Fibroblast of pulmonary artery (primary cell): ENCODE measurements at regions not wholly inside any gene's neighbourhood (a gene's known extent, or its start where the extent isn't known, plus 50 kb on each side); places are given as distances from the start of the nearest gene placed in this dataset.
"Not testable (repeated sequence)": the region's sequence is repeated elsewhere in the genome, so short reads cannot be mapped to it uniquely, and the experiment has no call there.

ENCODE experiments used
- DNase-seq: peaks from one replicate; pipeline ENCODE4 v3.0.0-alpha.2; 2010; ENCODE audit warnings: low read depth
- H3K4me3 ChIP-seq: replicated peaks from 2 replicates; pipeline ENCODE4 v1.5.1; 2011; ENCODE audit warnings: low read depth, mild to moderate bottlenecking, control low read depth, low read length, moderate library complexity
- TF ChIP-seq, protein P1 (sequence below): IDR thresholded peaks from 2 replicates; pipeline ENCODE4 v1.5.1; 2011; ENCODE audit warnings: mild to moderate bottlenecking, control low read depth, low read length, inconsistent platforms; ENCODE audit errors: missing control alignments

DNA sequence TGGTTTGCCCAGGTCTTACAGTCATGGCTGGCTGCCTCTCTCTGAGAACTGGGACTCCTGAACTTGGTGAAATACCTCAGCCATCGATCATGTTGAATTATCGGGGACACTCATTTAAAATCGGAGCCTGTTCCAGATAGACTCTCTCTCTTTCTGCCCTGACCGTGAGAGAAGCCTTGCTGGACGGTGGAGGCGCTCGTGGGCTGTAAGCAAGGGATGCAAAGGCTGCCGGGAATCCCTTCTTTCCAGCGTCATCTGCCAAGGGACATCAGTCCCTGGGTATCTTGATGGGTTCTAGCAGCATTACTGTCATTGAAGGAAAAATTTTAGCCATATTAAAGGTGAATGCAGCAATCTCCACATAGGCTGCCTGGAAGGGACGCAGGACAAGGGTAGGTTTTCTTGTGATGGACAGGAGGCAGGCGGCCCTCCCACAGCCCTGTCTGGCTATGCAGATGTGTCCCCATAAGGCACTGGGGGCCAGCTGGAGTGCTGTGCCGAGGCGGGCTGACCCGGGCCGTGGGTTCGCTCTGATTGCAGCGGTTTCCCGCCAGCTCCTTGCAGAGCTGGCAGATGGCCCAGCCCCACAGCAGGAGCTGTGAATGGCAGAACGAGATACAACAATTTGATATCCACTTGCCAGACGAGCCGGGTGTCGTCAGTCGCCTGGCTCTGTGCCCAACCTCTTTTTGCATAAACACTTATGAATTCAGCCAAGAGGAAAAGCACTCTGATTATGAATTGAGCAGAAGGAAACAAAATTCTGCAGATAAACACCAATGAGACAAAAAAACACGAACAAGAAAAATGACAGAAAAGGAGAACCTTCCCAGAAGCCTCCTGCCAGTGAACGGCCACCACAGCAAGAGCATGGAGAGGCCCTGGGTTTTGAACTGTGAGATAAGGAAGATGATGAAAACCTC lies 151.9 kb upstream of the ALDH3B2 start:
- not testable (repeated sequence) for H3K4me3 ChIP-seq
- DNase-seq, result peak; percentile 20
- TF ChIP-seq, protein P1, sequence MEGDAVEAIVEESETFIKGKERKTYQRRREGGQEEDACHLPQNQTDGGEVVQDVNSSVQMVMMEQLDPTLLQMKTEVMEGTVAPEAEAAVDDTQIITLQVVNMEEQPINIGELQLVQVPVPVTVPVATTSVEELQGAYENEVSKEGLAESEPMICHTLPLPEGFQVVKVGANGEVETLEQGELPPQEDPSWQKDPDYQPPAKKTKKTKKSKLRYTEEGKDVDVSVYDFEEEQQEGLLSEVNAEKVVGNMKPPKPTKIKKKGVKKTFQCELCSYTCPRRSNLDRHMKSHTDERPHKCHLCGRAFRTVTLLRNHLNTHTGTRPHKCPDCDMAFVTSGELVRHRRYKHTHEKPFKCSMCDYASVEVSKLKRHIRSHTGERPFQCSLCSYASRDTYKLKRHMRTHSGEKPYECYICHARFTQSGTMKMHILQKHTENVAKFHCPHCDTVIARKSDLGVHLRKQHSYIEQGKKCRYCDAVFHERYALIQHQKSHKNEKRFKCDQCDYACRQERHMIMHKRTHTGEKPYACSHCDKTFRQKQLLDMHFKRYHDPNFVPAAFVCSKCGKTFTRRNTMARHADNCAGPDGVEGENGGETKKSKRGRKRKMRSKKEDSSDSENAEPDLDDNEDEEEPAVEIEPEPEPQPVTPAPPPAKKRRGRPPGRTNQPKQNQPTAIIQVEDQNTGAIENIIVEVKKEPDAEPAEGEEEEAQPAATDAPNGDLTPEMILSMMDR, result peak; percentile 25

DNA sequence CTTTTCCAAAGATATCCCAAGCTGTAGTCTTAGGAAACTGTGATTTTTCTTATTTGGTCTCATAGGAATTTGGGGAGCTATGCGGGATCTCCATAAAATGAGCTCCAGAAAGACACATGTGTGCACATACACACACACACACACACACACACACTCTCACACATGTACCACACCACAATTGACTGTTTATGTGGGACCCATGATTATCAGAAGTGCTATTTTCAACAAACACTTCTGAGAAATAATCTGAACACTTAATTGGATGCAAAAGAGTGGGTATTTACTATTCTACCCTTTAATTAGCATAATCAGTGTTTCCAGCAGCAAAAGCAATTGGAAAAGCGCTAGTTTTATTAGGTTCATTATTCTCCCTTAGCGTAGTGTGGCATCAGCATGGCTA lies 150.4 kb upstream of the ALDH3B2 start:
- H3K4me3 ChIP-seq, DNase-seq: not testable (repeated sequence)

DNA sequence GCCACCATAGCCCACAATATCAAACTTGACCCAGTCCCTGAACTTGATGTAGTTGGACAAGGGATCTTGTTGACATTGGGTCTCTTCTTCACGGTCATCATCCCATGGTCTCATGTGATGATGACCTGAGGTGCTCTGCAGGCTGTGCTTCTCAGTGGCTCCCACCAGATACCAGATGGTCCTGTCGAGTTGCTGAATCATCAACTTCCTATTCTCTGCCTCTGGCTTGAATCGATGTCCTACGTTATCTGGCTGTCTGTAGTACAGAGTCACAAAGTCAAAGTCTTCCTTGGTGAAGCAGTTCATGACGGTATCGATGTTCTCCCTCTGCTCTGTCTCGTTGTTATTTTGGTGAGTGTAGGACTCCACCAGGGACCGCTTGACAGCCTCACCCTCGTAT lies 145.7 kb upstream of the ALDH3B2 start:
- no peak overlapping the region for H3K4me3 ChIP-seq
- DNase-seq, result no peak
- TF ChIP-seq, protein P1, result no peak

DNA sequence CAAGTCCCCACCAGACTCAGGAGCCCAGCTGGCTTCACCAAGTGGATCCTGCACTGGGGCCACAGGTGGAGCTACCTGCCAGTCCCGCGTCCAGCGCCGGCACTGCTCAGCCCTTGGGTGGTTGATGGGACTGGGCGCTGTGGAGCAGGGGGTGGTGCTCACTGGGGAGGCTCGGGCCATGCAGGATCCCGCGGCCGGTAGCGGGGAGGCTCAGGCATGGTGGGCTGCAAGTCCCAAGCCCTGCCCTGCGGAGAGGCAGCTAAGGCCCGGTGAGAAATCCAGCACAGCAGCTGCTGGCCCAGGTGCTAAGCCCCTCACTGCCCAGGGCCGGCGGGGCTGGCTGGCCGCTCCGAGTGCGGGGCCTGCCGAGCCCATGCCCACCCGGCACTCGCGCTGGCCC lies 143.1 kb upstream of the ALDH3B2 start:
- H3K4me3 ChIP-seq, DNase-seq: not testable (repeated sequence)

DNA sequence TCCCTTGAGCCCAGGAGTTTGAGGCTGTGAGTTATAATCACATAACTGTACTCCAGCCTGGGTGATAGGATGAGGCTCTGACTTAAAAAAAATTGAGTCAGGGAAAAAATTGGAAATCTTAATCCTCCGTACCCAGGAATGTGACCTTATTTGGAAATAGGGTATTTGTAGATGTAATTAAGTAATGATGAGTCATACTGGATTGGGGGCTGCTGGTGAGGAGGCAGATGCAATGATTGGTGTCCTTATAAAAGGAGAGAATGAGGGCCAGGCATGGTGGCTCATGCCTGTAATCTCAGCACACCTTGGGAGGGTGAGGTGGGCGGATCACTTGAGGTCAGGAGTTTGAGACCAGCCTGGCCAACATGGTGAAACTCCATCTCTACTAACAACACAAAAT lies 134.9 kb upstream of the ALDH3B2 start:
- DNase-seq, H3K4me3 ChIP-seq: not testable (repeated sequence)

DNA sequence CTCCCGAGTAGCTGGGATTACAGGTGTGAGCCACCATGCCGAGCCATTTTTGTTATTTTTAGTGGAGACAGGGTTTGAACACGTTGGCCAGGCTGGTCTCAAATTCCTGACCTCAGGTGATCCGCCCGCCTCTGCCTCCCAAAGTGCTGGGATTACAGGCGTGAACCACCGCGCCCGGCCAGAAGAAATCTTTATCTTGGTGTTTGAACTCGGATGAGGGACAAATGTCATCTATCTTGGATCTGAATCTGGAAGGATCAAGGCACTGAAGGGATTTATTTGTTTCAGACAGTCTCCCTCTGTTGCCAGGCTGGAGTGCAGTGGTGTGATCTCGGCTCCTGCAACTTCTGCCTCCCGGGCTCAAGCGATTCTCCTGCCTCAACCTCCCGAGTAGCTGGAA lies 133.5 kb upstream of the ALDH3B2 start:
- not testable (repeated sequence) for H3K4me3 ChIP-seq, DNase-seq

DNA sequence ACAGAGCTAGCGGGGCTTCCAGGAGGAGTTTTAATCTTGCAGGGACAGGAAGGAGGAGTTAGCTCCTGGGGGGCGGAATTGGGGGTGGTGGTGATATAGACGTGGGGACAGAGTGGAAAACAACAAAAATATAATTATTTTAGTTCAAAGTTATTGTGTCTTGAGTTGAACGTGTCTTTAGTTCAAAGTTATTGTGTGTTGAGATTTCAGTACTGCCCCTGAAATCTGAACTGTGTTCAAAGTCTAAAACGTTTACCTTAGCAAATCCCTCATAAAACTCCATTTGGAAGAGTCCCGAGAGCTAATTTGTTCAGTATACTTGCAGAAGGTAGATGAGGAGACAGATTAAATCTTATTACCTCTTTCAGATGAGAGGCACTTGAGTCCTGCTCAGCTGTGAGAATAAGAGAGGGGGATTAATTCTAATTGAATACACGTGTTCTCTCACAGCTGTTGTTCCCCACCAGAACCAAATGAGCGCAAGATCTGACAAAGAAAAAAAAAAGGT lies 132.4 kb upstream of the ALDH3B2 start:
- H3K4me3 ChIP-seq, DNase-seq: not testable (repeated sequence)

DNA sequence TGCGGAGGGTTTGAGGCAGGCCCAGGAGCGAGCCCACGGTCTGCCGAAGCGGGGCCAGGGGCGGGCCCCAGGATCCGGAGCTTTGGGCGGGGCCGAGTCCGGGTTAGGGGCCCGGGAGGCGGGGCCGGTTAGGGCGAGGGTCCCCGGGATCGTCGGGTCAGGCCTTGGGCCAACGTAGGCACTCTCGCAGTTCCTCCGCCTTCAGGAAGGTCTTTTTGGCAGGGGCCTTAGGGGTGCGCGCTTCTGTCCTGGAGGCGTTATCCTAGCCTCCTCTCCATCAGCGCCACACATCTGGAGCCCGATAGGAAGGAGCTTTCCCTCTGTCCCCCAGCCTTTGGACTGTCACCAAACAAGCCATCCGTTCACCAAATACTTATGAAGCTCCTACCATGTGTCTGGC lies 131.8 kb upstream of the ALDH3B2 start:
- H3K4me3 ChIP-seq, result peak overlapping the region; percentile 59
- not testable (repeated sequence) for DNase-seq

DNA sequence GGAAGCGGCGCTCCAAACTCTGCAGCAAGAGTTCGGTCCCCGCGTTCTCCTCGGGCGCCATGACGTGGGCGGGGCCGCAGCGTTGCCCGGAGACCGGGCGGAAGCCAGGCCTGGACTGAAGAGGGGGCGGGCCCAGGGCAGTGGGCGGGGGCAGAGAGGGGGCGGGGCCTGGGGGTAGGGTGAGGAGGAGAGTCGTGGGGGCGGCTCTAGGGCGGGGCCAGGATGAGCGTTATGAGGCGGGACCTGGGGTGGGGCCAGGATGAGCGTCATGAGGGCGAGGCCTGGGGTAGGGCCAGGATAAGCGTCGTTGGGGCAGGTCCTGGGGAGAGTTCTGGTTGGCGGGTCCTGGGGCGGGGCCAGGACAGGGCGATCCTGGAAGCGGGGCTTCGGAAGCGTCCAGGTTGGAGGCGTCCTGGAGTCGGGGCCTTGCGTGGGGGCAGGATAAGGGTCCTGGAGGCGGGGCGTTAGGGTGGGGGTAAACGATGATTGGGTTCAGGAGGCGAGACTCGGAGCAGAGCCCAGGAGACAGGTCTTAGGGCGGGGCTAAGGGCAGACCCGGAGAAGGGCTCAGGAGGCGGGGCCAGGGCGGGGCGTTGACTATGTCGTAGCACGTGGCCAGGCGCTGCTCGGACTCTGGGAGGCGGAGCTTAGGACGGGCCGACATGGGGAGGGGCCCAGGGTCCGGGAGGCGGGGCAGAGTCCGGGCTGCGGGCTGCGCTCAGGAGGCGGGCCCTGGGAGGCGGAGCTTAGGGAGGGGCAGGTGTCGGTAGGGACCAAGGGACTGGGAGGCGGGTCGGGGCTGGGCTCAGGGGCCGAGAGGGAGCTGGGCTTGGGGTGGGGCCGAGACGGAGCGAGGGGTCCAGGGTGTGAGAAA lies 131.1 kb upstream of the ALDH3B2 start:
- H3K4me3 ChIP-seq, result peak overlapping the region; percentile 70
- peak; percentile 98 for DNase-seq

DNA sequence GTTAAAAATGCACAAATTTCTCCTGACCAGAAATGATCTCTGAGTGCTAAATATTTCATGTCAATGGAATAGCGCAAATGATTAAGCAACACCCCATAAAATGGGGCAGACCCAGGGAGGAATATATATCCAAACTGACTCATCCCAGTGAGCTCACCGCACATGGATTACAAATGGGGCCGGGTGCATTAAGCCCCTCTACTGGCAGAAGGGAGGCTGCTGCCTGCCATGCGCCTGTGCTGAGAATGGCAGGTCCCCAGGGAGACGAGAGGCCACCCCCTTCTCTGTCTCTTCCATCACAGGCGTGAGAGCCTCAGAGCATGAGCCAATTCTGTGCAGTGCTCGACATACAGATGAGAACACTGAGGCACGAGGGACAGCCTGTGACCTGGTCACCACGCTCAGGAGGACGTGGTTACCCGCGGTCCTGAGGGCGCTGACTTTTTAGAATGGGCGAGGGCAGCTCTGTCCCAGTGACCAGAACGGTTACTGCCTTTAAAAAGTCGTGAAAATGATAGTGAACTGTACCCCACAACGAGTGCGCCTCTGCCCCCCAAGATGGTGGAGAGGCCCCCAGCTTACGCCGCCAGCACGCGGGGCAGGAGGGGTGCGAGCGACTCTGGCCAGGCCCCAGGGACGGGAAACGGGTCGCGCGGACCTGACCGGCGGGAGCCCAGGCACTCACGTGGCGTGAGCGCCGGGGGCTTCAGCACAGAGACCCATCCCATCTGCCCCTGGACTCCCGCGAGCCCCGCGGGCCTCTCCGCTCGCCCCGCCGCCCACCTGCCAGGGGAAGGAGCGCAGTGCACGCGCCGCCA lies 130.2 kb upstream of the ALDH3B2 start:
- peak; percentile 45 for DNase-seq

DNA sequence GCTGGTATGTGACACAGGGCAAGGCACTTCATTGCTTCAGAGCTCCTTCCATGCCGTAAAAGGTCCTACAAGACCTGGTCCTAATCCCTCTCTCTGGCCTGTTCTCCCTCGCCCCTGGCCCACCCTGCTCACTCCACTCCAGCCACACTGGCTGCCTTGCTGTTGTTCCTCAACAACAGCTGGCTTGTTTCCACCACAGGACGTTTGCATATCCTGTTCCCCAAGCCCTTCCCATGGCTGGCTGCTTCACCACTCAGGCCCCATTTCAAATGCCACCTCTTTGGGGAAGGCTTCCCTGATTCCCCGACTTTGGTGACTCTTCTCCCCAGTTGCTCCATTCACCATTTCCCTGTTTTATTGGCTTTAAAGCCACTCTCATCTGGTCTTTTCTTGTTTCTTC lies 129.1 kb upstream of the ALDH3B2 start:
- not testable (repeated sequence) for DNase-seq, H3K4me3 ChIP-seq

More for the DNA sequence above, 130.2 kb upstream of the ALDH3B2 start:
- peak overlapping the region; percentile 70 for H3K4me3 ChIP-seq

DNA sequence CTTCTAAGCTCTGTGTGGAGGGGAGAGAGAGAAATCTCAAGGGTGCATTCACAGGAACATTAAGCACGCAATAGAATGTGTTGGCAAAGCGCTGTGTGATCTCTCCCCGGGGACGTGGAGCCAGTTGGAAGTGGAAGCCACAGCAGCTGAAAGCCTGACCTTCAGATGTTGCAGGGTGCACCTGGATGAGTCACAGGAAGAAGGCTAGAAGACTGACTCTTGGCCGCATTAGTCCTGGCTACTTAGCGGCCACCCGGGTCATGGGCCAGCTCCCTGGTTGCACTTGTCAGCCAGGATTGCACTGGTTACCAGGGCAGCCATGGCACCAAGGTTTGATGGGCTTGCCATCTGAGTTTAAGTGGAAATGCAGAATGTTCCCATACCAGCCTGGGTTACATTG lies 128.6 kb upstream of the ALDH3B2 start:
- not testable (repeated sequence) for H3K4me3 ChIP-seq, DNase-seq

DNA sequence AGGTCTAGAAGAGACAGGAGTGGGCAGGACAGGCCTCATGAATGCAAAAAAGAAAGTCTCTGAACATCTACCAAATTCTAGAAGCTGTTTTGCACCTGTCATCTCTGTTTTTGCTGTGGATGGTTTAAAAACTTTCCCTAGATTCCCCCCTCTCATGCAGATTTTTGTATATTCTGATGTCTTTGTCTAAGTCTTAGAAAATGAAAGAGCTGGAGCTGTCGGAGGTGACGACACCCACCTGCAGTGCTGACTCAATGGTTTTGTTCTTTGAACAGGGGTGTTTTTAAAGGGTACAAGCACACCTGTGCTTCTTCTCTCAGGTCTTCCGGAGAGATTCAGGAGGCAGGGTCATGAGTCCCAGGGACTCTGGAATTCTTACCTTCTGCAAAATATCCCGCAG lies 128.2 kb upstream of the ALDH3B2 start:
- DNase-seq, result not testable (repeated sequence)

DNA sequence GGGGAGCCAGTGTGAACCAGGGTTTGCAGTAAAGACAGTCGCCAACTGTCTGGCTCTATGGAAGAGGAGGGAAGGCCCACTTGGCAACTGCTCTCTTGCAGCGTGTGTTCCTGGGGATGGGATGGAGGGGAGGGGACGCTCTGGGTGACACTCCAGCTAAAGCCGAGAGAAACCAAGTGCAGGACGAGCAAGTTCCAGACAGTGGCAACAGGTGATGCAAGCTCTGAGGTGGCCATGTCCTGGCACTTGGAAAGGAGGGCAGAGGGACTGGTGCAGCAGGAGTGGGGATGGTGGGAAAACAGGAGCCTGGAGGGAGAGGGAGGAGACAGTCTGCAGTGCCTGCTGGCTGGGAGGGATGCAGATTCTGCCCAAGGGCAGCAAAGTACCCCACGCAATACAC lies 127.0 kb upstream of the ALDH3B2 start:
- not testable (repeated sequence) for DNase-seq, H3K4me3 ChIP-seq

More for the DNA sequence above, 128.2 kb upstream of the ALDH3B2 start:
- H3K4me3 ChIP-seq, result not testable (repeated sequence)

DNA sequence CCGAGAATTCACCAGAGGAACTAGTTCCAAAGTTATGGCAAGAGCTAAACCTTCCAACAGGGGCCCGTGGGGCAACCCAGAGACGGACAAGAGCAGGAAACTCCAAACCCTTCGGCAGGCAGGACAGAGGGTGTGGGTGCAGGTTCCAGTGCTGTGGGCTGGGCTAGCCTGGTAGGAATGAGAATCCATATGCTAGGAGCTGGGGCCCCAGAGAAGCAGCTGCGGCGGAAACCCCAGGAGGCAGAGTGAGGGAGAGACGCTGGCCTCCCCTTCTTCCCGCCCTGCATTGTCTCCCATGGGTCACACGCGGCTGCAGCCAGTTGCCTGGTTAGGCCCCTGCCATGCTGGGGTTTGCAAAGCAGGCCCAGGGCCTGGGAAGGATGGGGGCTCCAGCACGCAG lies 126.2 kb upstream of the ALDH3B2 start:
- H3K4me3 ChIP-seq, DNase-seq: not testable (repeated sequence)
